GM12872 (cell line): ENCODE measurements at regions not wholly inside any gene's neighbourhood (a gene's known extent, or its start where the extent isn't known, plus 50 kb on each side); places are given as distances from the start of the nearest gene placed in this dataset.

ENCODE experiments used
- CTCF ChIP-seq: IDR thresholded peaks from 3 replicates; pipeline ENCODE4 v1.5.1; 2011; ENCODE audit warnings: low read depth, mild to moderate bottlenecking, low read length, moderate library complexity; ENCODE audit not compliant: insufficient read depth

- no peak for TF ChIP-seq CTCF
Observed at GRCh38 chr10:109341986-109342385, 581.3 kb downstream of the XPNPEP1 start.

- TF ChIP-seq CTCF, result no peak
Observed at GRCh38 chr10:109328001-109328400, 595.3 kb downstream of the XPNPEP1 start.

GRCh38 chr10:109327266-109327665 is 596.0 kb downstream of the XPNPEP1 start:
- no peak for TF ChIP-seq CTCF

- TF ChIP-seq CTCF, result no peak
Observed at GRCh38 chr10:109324721-109325120, 598.6 kb downstream of the XPNPEP1 start.

- TF ChIP-seq CTCF, result no peak
Observed at GRCh38 chr10:109317746-109318366, 605.5 kb downstream of the XPNPEP1 start.

- TF ChIP-seq CTCF, result no peak
Observed at GRCh38 chr10:109308971-109309370, 614.3 kb downstream of the XPNPEP1 start.

- TF ChIP-seq CTCF, result no peak
Observed at GRCh38 chr10:109306698-109307097, 616.6 kb downstream of the XPNPEP1 start.
